ENCODE measurements at regions not wholly inside any gene's neighbourhood (a gene's known extent, or its start where the extent isn't known, plus 50 kb on each side); places are given as distances from the start of the nearest gene placed in this dataset.

GRCh38 chr12:30839643-30840220 lies 85.0 kb upstream of the CAPRIN2 start:
- H3T11ph ChIP-seq (ENCODE audit: low read length), result no peak overlapping the region
- peak; percentile 33; the same call in 1 of the 3 replicates for TF ChIP-seq CTCF (conservative IDR thresholded peaks at IDR 0.05)
- no peak overlapping the region for H3K4ac ChIP-seq (ENCODE audit: low read depth, low read length)
- H2BK20ac ChIP-seq (ENCODE audit: low read depth, low read length, poor library complexity, severe bottlenecking), result no peak overlapping the region
- H4K8ac ChIP-seq (replicated peaks; ENCODE audit: insufficient read length, low read depth, low read length), result no peak overlapping the region
- no peaks in the 10 kb centered on the region for H3K79me1 ChIP-seq (ENCODE audit: insufficient read depth, low read depth, low read length, poor library complexity, severe bottlenecking)
- no peak overlapping the region for H3K23ac ChIP-seq (ENCODE audit: insufficient read length, low read depth, low read length)
- H2BK120ac ChIP-seq (ENCODE audit: low read depth, low read length, poor library complexity, severe bottlenecking), result no peak overlapping the region
- H2AFZ ChIP-seq (ENCODE audit: low read length), result no peak overlapping the region
- H3K14ac ChIP-seq (ENCODE audit: insufficient read depth, low read length), result no peak overlapping the region
- no peak overlapping the region for H3K56ac ChIP-seq (ENCODE audit: insufficient read length, low read depth, low read length)
- DNase-seq, result no peak
- H2BK15ac ChIP-seq (ENCODE audit: low read depth, low read length), result no peak overlapping the region
- no peak overlapping the region for H3K4me3 Mint-ChIP-seq
- H3K9me3 Mint-ChIP-seq, result peaks cover 2 to 3% of the 10 kb centered on the region in 2 experiments; a peak in 3 of 5 replicates
- H3K4me1 ChIP-seq (ENCODE audit: insufficient read depth, low read length), result peaks cover 4% of the 10 kb centered on the region
- no peak overlapping the region for H3K27ac ChIP-seq (ENCODE audit: insufficient read length, low read depth, low read length)
- peaks cover 0 to 2% (median 0%) of the 10 kb centered on the region in 3 experiments; a peak in 1 of 7 replicates for H3K36me3 Mint-ChIP-seq (ENCODE audit: insufficient read depth in 1 of 3, low read depth in 3 of 3)
- H3K79me2 ChIP-seq (ENCODE audit: insufficient read depth, low read length), result no peaks in the 10 kb centered on the region
- H2BK12ac ChIP-seq (ENCODE audit: insufficient read length, low read depth, low read length), result no peak overlapping the region
- H3K27ac Mint-ChIP-seq, result peak overlapping the region in 1 of 3 experiments; percentile 26; a peak in 1 of 7 replicates
- H3K27me3 ChIP-seq (ENCODE audit: insufficient read depth, low read length), result no peaks in the 10 kb centered on the region
- no peak overlapping the region for H2BK5ac ChIP-seq (ENCODE audit: insufficient read length, low read length)
- H3K9me3 ChIP-seq (ENCODE audit: control insufficient read depth, low read depth, low read length), result no peaks in the 10 kb centered on the region
- H2AK5ac ChIP-seq (ENCODE audit: insufficient read length, low read length), result no peak overlapping the region
- no peak overlapping the region for H3K4me2 ChIP-seq (ENCODE audit: insufficient read depth, insufficient read length, low read length)
- H3K23me2 ChIP-seq (ENCODE audit: insufficient read length, low read depth, low read length, poor library complexity, severe bottlenecking), result no peaks in the 10 kb centered on the region
- peaks cover 19% of the 10 kb centered on the region in 2 experiments for H3K4me1 Mint-ChIP-seq
- no peaks in the 10 kb centered on the region for H4K20me1 ChIP-seq (ENCODE audit: control insufficient read depth, insufficient read depth, insufficient read length)
- no peak overlapping the region for H3K18ac ChIP-seq (ENCODE audit: insufficient read length, low read depth, low read length)
- WGBS (ENCODE audit: extremely low coverage, insufficient read length, low lambda C conversion rate), result no CpG with 5 or more reads among the region's 7 CpGs
- H3K27me3 Mint-ChIP-seq (ENCODE audit: low read depth), result peaks cover 16% of the 10 kb centered on the region
- no peak overlapping the region for H3K9ac ChIP-seq (ENCODE audit: extremely low read depth, insufficient read length, low read length)
- H4K91ac ChIP-seq (ENCODE audit: insufficient read length, low read depth, low read length), result no peak overlapping the region
- H4K5ac ChIP-seq (ENCODE audit: insufficient read length, low read depth, low read length), result no peak overlapping the region
